ENCODE measurements at regions not wholly inside any gene's neighbourhood (a gene's known extent, or its start where the extent isn't known, plus 50 kb on each side); places are given as distances from the start of the nearest gene placed in this dataset.

DNA sequence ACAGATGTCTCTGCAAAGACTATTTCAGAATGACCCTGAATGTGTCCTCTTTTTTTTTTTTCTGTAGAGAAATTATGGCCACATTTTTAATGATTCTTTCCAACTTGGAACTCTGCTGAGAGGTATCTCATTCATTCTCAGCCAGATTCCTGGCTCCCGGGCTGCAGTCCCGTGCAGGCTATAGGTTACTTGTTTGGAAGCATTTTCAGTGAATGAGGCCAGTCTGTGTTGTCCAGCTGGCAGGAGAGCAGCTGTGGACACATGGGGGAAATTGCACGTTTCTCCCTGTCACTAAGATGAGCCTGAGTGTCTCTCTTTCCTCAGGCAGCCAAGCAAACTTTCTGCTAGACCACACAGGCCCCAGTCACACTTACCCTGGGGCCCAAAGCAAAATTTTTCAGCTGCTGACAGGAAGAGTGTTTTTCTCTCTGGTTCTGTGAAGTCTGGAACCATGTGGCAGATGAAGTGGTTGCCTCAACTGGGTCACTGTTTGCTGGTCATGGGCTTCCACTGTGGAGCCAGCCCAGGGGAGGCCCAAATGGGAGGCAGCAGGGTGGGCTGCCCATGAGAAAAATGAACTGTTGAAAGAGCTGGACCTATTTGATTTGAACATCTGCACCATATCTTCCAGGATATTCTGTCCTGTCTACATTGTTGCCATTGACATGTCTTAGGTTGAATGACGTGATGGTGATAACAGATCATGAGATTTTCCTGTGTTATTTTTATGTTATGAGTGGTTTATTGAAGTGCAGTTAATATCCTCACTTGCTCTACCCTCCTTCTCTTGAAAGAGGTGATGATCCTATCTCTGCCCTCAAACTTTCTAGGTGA is 431.2 kb downstream of the LPIN1 start:
- no peak for DNase-seq

DNA sequence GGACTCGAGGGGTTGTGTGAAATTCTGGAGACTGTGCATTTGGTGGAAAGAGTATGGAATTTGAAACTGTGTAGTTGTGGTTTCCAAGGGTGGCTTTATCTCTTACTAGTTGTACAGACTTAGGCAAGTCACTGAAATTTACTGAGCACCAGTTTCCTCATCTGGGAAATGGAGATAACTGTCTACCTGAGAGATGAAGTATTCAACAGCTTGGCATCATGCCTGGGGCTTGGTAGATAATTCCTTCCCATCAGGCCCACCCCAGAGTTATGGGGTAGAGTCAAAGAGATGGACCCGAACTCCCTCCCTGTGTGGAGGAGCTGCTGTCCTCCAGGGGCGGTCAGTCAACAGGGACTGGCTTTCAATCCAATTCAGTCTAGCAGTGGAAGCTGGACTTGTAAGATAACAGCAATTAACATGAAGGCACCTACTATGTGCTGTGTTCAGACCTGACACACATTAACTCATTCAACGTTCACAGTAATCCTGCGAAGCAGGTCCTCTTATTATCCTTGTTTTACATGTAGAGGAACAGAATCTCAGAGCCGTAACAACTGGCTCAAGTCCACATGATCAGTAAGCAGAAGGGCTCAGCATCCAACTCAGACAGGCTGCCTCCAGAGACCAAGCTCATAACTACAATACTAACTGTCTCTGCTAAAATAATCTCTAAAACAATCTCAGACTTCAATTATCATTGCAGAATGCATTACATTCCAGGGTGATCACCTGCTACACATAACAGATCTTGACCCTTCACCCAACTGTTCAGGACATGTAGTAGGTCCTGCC is 432.1 kb downstream of the LPIN1 start:
- no peak for DNase-seq

DNA sequence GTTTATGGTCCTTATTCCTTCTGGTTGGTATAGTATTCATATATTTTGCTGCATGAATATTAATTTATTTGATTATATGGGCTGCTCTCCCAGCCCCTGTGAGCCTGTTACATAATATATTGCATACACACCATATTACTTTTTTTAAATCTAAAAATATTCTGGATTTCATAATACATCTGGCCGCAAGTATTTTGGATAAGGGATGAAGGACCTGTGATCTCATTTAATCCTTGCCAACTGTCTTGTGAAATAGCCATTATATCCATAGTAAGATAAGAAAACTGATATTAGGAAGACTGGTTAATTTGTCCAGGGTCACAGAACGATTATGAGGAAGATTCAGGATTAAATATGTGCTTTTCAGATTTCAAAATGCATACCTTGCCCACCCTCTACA is 433.6 kb downstream of the LPIN1 start:
- DNase-seq = no peak

DNA sequence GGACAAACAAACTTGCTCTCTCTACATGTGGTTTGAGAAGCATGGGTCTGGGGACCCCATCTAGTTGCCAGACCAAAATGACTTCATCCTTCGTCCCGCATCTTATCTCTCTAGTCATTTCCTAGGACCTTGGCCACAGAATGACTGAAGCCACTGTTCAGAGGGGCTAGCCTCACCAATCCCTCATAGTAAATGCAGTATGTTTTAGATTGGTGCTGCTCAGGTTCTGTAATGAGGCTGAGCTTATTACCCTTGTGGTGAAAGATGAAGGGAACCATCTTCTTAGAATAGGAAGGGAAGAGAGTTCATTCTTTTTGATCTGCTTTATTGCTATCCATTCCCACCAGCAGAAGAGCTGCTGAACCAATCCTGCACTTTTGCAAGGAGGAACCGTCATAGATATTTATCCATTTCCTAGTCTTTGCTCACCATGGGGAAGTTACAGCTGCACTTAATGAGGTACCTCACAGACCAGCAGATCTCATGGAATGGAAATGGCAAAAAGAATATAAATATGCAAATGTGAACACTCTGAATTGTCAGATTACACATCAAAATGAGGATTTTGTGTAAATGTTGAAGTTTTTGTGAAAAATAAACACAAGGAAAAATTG is 436.7 kb downstream of the LPIN1 start:
- DNase-seq = no peak

DNA sequence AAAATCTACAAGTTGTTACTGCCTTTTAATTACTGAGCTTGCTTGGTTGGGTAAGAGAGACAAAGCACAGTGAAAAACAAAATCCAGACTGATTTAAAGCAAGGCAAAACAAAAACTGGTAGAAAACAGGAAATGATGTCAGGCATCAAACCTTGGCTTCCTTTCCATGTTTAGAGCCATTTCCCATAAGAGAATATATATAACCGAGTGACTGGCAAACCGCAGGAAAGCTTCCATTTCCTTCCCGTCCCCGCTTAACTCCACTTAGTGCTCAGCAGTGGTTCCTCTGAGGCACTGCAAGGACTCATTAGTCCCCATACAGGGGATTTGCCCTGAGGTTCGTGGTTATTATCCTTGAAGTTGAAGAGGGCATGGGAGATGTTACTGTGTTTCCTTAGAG is 446.3 kb downstream of the LPIN1 start:
- no peak for DNase-seq

DNA sequence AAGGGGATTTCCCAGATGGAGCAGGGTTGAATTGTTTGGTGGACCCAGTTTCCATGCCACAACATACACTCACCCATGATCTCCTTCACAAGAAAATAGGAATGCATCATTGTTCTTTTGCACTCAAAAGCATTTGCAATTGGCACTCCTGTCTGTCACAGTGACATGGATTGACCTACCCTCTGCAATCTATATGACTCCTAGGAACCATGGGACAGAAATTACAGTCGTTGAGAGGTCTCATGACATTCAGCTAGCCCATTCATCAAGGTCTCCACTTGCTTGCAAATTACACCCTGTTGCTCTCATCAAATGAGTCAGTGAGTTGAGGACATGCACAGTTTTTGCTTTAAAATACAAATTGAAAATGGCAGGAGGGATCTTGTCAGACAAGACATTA is 448.5 kb downstream of the LPIN1 start:
- DNase-seq = no peak

DNA sequence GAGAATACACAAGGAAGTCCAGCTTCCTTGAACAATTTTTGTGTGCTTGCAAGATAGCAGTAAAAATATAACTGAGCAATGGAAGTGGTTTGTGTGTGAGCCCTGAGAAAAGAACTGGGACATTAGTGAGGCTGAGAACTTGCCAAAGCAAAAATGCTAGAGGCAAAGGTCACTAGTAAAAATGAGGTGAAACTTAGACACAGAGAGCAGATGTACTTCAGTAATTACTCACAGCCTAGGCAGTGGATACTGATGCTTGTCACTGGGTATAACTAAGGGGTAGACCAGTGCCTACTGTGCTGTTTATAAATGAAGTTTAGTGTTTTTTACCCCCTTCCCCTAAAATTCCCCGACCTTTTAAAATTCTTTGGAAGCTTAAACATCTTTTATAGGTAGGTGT is 450.1 kb downstream of the LPIN1 start:
- no peak for DNase-seq

DNA sequence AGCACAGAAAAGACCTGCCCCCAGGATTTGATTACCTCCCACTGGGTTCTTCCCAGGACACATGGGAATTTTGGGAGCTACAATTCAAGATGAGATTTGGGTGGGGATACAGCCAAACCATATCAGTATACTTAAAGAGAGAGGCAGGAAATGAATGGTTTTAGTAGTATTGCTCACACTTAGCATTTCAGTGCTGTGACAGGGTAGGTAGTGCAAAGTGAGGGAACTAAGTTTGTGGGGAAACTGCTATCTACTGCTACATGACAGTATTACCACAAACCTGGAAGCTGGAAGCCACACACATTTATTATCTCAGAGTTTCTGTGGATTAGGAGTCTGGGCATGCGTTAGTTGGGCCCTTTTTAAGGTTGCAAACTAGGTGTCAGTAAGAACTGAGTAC is 450.7 kb downstream of the LPIN1 start:
- DNase-seq = no peak

DNA sequence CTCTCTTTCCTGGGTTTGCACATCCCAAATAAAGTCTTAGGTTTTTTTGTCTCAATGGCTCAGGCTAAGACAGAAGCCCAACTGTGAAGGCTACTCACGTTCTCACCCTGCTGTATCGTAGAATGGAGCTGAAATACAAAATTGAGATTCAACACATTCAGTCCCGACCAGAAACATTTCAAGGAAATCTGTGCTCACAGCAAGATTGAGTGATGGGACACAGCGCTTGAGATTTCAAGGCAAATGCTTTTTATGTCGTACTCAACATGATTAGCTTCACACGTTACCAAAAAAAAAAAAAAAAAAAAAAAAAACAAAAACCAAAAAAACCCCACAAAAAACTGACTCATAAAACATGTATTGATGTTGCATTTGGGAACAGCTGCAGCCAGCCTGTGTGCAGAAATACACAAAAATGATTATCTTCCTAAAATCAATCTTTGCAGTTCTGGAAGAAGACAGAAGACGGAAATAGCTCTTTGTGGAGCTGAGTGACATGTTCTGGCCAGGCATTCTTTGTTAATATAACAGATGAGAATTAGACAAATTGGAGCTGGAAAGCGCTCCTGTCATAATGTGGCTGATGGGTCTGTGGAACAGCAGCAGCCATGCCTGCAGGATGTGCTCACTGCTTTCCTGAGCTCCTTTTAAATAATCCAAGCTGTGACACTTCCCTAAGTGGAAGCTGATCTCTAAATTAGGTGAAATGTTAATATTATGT is 453.2 kb downstream of the LPIN1 start:
- DNase-seq = no peak

DNA sequence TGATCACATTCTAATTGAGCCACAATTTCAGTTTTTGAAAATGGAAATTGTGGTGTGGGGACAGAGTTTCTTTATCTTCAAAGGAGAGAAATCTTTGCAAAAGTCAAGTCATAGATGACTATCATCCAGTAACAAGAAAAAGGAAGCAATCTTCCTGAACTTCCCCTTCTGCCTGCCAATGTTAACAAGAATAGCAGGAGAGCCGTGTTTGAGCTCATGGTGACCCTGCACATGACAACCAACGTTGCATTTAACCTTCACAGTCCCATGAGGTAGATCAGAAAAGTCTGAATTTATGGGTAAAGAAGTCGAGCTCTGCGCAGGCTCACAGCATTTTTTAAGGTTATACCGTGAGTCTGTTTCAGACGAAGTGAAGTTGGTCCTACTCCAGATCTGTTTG is 454.9 kb downstream of the LPIN1 start:
- no peak for DNase-seq

DNA sequence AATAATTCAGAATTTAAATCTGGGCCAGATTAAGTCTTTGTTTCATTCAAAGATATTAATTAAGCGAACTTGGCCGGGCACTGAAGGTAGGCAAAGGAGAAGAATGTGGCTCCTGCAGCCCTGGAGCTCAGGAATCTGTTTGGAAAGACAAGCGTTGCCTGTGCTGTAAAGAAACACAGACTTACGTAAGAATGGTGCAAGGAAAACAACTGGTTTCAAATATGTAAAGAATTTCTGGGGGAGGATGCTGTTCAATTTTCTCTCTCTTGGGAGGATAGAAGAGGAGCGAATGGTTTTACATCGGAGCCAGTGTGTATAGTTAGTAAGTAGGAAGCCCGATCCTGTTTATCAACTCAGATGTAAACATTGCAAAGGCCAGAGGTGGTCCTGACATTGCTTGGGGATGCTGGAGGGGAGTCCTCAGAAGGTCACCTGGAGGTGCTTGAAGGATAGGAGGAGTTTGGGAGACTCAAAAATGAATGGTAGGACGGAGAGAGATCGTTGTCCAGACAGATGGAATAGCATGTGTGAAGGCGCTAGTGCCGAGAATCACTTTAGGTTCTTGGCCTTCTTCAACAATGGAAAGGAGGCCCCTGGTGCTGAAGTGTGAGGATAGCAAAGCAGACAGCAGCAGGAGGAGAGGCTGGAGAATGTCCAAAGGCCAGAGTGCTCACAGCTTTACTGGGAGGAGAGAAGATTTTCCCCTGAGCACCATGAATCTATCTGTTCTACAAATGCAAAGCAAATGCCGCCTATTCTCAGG is 456.1 kb downstream of the LPIN1 start:
- DNase-seq = no peak

DNA sequence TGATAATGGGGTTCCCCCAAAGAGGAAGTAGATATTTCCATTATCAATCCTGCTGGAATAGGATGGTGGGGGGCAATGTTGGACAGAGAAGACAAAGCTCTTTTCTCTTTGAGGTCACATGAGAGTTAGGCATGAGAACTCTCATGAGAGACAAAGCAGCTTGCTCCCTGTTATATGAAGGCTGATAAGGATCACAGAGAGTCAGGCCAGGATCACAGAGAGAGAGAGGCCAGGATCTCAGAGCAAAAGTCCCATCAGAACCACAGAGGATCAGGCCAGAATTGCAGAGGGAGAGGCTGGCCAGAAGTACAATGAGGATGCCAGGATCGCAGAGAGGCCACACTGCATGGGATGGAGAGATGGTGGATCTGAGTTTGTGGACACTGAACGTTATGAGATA is 457.1 kb downstream of the LPIN1 start:
- DNase-seq = no peak

DNA sequence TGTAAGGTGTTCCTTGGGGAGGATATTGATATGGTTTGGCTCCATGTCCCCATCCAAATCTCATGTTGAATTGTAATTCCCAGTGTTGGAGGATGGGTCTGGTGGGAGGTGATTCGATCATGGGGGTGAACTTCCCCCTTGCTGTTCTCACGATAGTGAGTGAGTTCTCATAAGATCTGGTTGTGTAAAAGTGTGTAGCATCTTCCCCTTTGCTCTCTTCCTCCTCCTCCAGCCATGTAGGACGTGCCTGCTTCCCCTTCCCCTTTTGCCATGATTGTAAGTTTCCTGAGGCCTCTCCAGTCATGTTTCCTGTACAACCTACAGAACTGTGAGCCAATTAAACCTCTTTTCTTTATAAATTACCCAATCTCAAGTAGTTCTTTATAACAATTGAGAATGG is 458.7 kb downstream of the LPIN1 start:
- no peak for DNase-seq

DNA sequence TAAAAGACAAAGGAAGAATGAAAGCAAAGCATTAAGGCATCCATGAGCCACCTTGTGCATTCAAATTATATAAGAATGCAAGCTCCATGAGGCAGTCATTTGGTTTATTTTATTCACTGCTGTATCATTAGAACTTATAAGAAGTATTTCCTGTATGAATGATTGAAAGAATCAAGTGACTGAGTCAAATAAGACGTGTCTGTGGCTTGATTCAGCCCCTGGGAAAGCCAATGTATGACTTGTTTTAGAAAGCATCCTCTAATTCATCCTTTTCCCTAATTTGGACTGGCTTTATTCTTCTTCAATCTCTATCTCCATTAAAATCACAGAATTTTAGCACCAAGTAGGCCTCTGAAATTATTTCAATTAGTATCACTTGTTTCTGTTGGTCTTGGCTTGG is 461.1 kb downstream of the LPIN1 start:
- DNase-seq = no peak

DNA sequence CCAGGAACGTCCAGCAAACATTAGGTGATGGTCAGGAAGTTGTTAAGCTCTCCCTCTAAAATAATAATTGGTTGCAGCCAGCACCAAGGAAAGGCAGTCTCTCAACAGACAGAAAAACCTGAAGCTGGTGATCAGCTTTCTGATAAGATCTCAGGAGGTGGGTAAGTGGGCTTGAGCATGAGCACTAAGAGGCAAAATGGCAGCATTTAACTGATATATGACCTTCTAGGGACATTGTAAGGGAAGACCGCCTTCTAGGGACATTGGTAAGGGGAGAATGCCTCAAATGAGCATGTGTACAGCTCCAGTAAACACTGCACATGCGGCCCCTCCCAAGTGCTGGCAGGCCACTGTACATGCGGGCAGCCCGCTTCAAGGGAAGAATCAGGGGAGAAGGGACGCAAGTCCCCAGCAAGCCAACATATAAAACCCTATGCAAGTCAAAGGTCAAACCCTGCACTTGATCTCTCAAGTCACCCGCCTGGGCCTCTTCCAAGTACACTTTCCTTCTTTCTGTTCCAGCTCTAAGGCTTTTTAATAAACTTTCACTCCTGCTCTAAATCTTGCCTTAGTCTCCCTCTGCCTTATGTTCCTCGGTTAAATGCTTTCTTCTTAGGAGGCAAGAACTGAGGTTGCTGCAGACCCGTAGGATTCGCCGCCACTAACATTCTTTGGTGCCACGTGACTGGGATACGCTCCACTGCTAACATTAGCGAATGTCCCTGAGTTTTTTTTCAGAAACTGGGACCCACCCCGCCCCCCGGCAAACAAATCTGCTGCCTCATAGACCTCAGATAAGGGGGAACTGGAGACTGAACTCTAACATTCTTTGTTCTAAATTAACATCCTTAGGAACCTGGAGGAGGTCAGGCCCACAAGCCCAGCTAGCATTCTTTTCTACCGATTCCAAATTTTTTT is 463.8 kb downstream of the LPIN1 start:
- no peak for DNase-seq

DNA sequence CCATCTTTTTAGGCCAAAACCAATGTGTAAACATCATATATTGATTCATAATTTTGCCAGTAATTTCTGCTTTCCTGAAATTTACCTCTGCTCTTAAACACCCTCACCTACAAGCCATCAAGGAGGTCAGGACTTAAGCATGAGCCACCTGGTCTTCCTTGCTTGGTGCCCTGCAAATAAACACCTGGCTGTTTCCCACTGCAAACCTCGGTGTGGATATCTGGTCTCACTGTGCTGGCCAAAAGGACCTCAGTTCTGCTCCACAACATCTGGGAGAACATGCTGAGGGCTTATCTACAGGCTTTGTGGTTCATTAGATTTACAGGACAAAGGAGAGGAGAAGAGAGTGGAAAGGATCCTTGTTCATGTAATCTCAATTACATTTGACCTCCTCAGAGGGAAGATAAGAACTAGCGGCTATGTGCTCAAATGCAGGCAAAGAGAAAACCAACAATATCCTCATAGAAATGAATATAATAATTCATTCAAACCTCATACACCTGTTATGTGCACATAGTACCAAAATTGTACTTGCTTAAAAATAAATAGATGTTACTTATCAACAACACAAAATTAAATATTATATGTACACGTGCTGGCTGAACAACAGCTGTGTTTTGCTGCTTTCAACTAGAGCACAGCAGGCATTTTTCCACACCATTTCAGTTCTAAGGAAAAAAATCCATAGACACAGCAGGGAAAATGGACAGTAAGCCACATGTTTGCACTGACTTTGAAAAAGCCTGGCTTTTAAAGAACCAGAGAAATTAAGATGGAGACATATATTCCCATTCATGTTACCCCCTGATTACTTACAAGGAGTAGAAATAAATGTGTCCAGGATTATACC is 465.1 kb downstream of the LPIN1 start:
- DNase-seq = no peak

DNA sequence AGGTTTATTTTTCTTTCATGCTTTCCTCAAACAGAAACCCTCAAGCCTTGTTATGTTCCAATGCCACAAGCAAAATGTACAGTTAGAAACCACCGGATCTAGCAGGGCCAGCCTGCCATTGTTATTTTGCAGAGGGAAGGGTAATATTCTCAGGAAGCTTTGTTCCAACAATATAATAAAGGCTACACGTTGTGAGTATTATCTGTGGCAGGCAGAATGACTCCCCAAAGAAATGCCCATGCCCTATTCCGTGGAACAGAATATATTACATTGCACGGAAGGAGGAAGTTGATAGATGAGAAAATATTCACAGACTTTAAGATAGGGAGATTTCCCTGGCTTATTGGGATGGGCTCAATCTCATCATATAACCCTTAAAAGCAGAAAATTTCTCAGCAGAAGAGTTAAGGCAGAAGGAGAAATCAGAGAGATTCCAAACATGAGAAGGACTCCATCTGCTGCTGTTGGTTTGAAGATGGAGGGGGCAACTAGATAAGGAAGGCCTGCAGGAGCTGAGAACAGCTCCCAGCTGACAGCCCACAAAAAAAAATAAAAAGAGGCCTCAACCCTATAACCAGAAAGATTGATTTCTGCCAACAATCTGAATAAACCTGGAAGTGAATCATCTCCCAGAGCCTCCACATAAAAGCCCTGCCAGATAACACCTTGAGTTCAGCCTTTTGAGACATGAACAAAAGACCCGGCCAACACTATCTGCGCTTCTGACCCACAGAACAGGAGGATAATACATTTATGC is 466.6 kb downstream of the LPIN1 start:
- DNase-seq = no peak

DNA sequence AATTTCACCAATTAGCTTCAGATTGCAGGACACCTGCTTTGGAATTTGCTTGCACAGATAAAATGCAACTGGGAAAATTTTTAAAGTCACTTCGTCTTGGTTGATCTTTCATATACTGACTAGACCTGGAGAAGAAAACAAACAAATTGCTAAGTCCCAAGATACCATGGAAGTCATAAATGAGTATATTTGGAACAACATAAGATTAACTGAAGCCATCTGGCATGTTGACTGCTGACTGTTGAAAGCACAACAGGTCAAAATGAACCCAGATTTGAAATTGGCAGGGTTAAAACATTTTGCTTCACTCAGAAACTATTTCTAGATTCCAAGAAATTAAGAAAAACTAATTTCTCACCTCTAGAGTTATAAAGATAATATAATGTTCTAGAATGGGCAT is 470.7 kb downstream of the LPIN1 start:
- DNase-seq = no peak

DNA sequence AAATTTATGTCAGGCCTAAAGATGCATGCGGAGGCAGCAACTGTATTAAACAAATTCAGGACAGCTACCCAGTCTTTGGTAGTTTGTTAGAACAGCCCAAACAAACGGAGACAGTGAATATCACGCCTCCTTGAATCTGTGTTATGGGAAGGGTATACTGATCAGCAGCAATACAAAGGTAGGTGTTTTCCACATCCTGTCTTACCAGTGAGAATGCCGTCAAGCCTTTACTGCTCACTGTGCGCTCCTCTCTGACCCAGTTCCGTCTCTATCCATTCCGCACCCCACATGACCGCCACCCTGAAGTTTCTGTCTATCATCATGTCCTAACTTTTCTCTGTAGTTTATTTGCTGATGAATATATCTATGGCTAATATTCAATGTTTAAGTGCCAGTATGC is 473.3 kb downstream of the LPIN1 start:
- DNase-seq = no peak

DNA sequence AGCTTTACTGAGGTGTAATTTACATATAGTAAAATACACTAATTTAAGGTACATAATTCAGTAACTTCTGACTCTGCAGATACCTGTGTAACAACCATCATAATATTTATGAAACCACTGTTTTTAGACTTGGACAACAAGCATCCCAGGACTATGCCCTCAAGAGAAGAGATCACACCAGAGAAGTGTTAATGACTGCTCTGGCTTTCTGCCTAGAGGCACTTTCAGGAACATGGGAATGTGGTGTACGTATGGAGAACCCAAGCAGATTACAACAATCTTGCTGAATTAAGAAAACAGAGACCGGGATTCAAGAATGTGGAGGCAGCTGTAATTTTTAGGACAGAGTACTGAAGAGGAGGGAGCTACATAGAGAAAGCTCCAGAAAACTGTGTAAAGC is 475.2 kb downstream of the LPIN1 start:
- DNase-seq = no peak

Measured in CD4-positive, alpha-beta T cell treated with Interleukin-15 for 1 hour (primary cell).